ENCODE measurements at regions not wholly inside any gene's neighbourhood (a gene's known extent, or its start where the extent isn't known, plus 50 kb on each side); places are given as distances from the start of the nearest gene placed in this dataset.

- TF ChIP-seq POLR2A (IDR thresholded peaks at IDR 0.05; ENCODE audit: low read depth, low read length) (no peak), POLR2AphosphoS5 (IDR thresholded peaks at IDR 0.05; ENCODE audit: low read depth, low read length) (no peak), TAF1 (IDR thresholded peaks at IDR 0.05; ENCODE audit: borderline replicate concordance, low read depth, low read length) (no peak)
These were observed 104.7 kb upstream of the IL6 start for GRCh38 chr7:22622116-22622785.
